Activated CD4-positive, alpha-beta memory T cell treated with anti-CD3 and anti-CD28 coated beads for 36 hours (primary cell): ENCODE measurements at regions not wholly inside any gene's neighbourhood (a gene's known extent, or its start where the extent isn't known, plus 50 kb on each side); places are given as distances from the start of the nearest gene placed in this dataset.

Experiments
- CTCF ChIA-PET: fragments of 350-600 bp; sonication (Branson Sonifier 250); formaldehyde crosslinking; loops from one replicate; lab custom pipeline; 2021; ENCODE audit warnings: antibody characterized with exemption, inconsistent platforms; lab: Charles Lee
- POLR2A ChIA-PET: fragments of 350-600 bp; sonication (Branson Sonifier 250); formaldehyde crosslinking; loops from one replicate; lab custom pipeline; 2021; ENCODE audit warnings: antibody characterized with exemption; lab: Charles Lee
- DNase-seq: peaks from one replicate; pipeline ENCODE4 v3.0.0-alpha.2; 2020
- H3K27ac Mint-ChIP-seq: one replicate; pipeline ENCODE4 v1.8.0; 2021; ENCODE audit warnings: mixed read lengths
- H3K27me3 Mint-ChIP-seq: one replicate; pipeline ENCODE4 v1.8.0; 2021; ENCODE audit warnings: mixed read lengths
- H3K36me3 Mint-ChIP-seq: one replicate; pipeline ENCODE4 v1.8.0; 2021; ENCODE audit warnings: mixed read lengths
- H3K4me1 Mint-ChIP-seq: one replicate; pipeline ENCODE4 v1.8.0; 2021; ENCODE audit warnings: low read depth, mixed read lengths
- H3K4me3 Mint-ChIP-seq: one replicate; pipeline ENCODE4 v1.8.0; 2021; ENCODE audit warnings: mild to moderate bottlenecking, mixed read lengths
- H3K9me3 Mint-ChIP-seq: one replicate; pipeline ENCODE4 v1.8.0; 2021; ENCODE audit warnings: mixed read lengths
- intact Hi-C: fragments of 100-400 bp; cut with micrococcal nuclease; formaldehyde crosslinking; loops from one replicate; pipeline ENCODE4 v1.15.1; 2023

- CTCF ChIA-PET, result interaction anchor here (0.6 to 9.9 kb wide), 47 partner anchors 10 to 383 kb away, joined by 3 to 255 read pairs (median 5); no protein-coding TSS in a partner anchor
- Mint-ChIP-seq H3K36me3 (no peaks in the 10 kb centered on the region), H3K4me3 (peak overlapping the region; percentile 81), H3K4me1 (peaks cover 9% of the 10 kb centered on the region), H3K9me3 (no peaks in the 10 kb centered on the region), H3K27me3 (peaks cover 27% of the 10 kb centered on the region), H3K27ac (peak overlapping the region; percentile 46)
- POLR2A ChIA-PET, result interaction anchor here (1.0 to 1.3 kb wide), 3 partner anchors 46 to 89 kb away, joined by 3 read pairs; no protein-coding TSS in a partner anchor
- no peak for DNase-seq
- intact Hi-C loops, result loop anchor here (1.0 to 10.0 kb wide), 4 partner anchors 78 to 258 kb away; no protein-coding TSS in a partner anchor
Observed at GRCh38 chr1:207962716-207963426, 51.9 kb upstream of the CD34 start.
